GM12891 (cell line): ENCODE measurements at regions not wholly inside any gene's neighbourhood (a gene's known extent, or its start where the extent isn't known, plus 50 kb on each side); places are given as distances from the start of the nearest gene placed in this dataset.
"Not testable (repeated sequence)": the region's sequence is repeated elsewhere in the genome, so short reads cannot be mapped to it uniquely, and the experiment has no call there.

Experiments used
- DNase-seq: peaks from one replicate; pipeline ENCODE4 v3.0.0; 2011; ENCODE audit warnings: low spot score; ENCODE audit not compliant: insufficient read length
- FAIRE-seq: peaks from 2 replicates; lab custom pipeline; 2011; peaks lifted over from hg19 to GRCh38; lab: Jason Lieb, UNC
- PAX5 ChIP-seq: IDR thresholded peaks from 2 replicates; pipeline ENCODE4 v1.6.1; 2011; ENCODE audit warnings: low read length, moderate library complexity, mild to moderate bottlenecking; ENCODE audit not compliant: insufficient read depth, severe bottlenecking
- POLR2A ChIP-seq: IDR thresholded peaks from 2 replicates; pipeline ENCODE4 v1.6.1; 2011; ENCODE audit warnings: low read depth, low read length, control low read depth
- POLR2AphosphoS5 ChIP-seq: IDR thresholded peaks from 2 replicates; pipeline ENCODE4 v1.6.1; 2011; ENCODE audit warnings: low read depth, low read length, control low read depth
- POU2F2 ChIP-seq: IDR thresholded peaks from 2 replicates; pipeline ENCODE4 v1.6.1; 2011; ENCODE audit warnings: low read depth, mild to moderate bottlenecking, control low read depth, low read length, moderate library complexity
- SPI1 ChIP-seq: IDR thresholded peaks from 2 replicates; pipeline ENCODE4 v1.6.1; 2011; ENCODE audit warnings: low read depth, low read length, control low read depth
- TAF1 ChIP-seq: IDR thresholded peaks from 2 replicates; pipeline ENCODE4 v1.6.1; 2011; ENCODE audit warnings: low read depth, low read length, control low read depth

- DNase-seq = no peak
- no peak for FAIRE-seq
- TF ChIP-seq POU2F2 (no peak), POLR2A (no peak), PAX5 (no peak), TAF1 (no peak), POLR2AphosphoS5 (no peak), SPI1 (no peak)
These were observed 296.1 kb downstream of the TAF11L14 start for GRCh38 chr5:17930346-17930745.

DNA sequence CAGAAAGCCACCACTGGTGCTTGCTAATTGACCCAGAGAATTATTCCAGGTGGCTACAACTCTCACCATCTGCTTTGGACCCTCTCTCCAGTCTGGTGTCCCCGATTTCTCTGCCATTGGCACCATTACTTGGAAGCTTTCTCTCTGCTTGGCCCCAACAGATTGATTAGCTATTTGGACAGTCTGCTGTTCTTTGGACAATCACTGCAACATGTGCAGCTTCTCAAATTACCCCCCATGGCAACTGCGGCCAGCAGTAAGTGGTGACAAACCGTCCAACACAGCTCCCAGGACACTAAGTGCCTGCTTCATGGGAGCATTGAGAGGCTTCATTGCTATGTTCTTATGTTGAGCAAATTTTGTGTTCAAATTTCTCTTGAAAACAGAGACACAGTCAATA, 309.8 kb downstream of the TAF11L14 start:
- no peak for FAIRE-seq
- no peak for TF ChIP-seq POLR2A
- no peak for TF ChIP-seq PAX5
- TF ChIP-seq SPI1 = no peak
- TF ChIP-seq POLR2AphosphoS5 = no peak
- TF ChIP-seq TAF1 = no peak
- TF ChIP-seq POU2F2 = no peak

GRCh38 chr5:17947029-17947428, 312.8 kb downstream of the TAF11L14 start:
- DNase-seq = no peak
- no peak for TF ChIP-seq POLR2A
- no peak for TF ChIP-seq TAF1
- no peak for TF ChIP-seq POLR2AphosphoS5
- no peak for TF ChIP-seq PAX5
- no peak for TF ChIP-seq SPI1
- TF ChIP-seq POU2F2 = no peak

More for the DNA sequence above, 309.8 kb downstream of the TAF11L14 start:
- DNase-seq = no peak

GRCh38 chr5:17951392-17952169, 317.3 kb downstream of the TAF11L14 start:
- DNase-seq (no peak), FAIRE-seq (no peak)

More at GRCh38 chr5:17947029-17947428, 312.8 kb downstream of the TAF11L14 start:
- no peak for FAIRE-seq

GRCh38 chr5:17952231-17952630, 318.0 kb downstream of the TAF11L14 start:
- no peak for TF ChIP-seq POLR2A
- FAIRE-seq (no peak), DNase-seq (no peak)

More at GRCh38 chr5:17951392-17952169, 317.3 kb downstream of the TAF11L14 start:
- TF ChIP-seq POU2F2 (no peak), POLR2A (no peak), PAX5 (no peak), SPI1 (no peak), TAF1 (no peak), POLR2AphosphoS5 (no peak)

- DNase-seq = no peak
- no peak for FAIRE-seq
- TF ChIP-seq POLR2AphosphoS5 (no peak), POU2F2 (no peak), PAX5 (no peak), TAF1 (no peak), SPI1 (no peak), POLR2A (no peak)
These were observed 329.8 kb downstream of the TAF11L14 start for GRCh38 chr5:17964067-17964466.

- FAIRE-seq = no peak
- TF ChIP-seq PAX5 = no peak
- TF ChIP-seq POLR2A = no peak
- no peak for TF ChIP-seq TAF1
- TF ChIP-seq SPI1 = no peak
- no peak for TF ChIP-seq POU2F2
- no peak for DNase-seq
These were observed 332.6 kb downstream of the TAF11L14 start for GRCh38 chr5:17966640-17967402.

DNA sequence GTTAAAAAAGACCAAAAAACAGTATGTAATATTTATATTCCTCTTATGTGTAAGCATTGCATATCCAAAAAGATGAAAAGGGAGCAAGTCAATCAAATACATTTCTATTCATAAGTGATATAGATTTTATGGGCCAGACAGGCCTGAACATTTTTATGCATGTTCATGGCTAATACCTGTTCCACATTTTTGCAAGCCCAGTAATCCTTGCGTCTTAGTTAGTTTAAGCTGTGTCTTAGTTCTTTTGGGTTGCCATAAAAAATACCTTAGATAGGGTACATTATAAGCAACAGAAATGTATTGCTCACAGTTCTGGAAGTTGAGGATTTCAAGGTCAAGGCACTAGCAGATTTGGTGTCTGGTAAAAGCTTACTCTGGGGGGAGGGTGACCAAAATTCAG, 342.1 kb downstream of the TAF11L14 start:
- TF ChIP-seq TAF1 (no peak), PAX5 (no peak), POLR2AphosphoS5 (no peak)
- no peak for DNase-seq
- no peak for FAIRE-seq

- FAIRE-seq (no peak), DNase-seq (no peak)
- TF ChIP-seq SPI1 (no peak), POU2F2 (no peak), TAF1 (no peak), POLR2AphosphoS5 (no peak), PAX5 (no peak), POLR2A (no peak)
These were observed 344.7 kb downstream of the TAF11L14 start for GRCh38 chr5:17978954-17979353.

- not testable (repeated sequence) for DNase-seq, FAIRE-seq
These were observed 348.4 kb downstream of the TAF11L14 start for GRCh38 chr5:17982626-17983025.
